K562 (cell line): ENCODE measurements at regions not wholly inside any gene's neighbourhood (a gene's known extent, or its start where the extent isn't known, plus 50 kb on each side); places are given as distances from the start of the nearest gene placed in this dataset.
"Not testable (repeated sequence)": the region's sequence is repeated elsewhere in the genome, so short reads cannot be mapped to it uniquely, and the experiment has no call there.

ENCODE experiments used
- ATAC-seq: fragments of 200-7000 bp; cut with Tn5 transposase; 3 replicates; pipeline ENCODE4 v1.9.1; 2020; ENCODE audit warnings: moderate library complexity
- BruUV-seq: library from RNA; stranded (reverse); fragments of 400-500 nt; replicated peaks from 2 replicates; lab custom pipeline; 2021; lab: Mats Ljungman, UMichigan
- CTCF ChIA-PET: fragments of 300-600 bp; formaldehyde crosslinking; extraction: SDS; loops from one replicate; lab custom pipeline; 2021; ENCODE audit warnings: low intra/inter-chr PET ratio; lab: Yijun Ruan, JAX
- POLR2A ChIA-PET: fragments of 300-600, 350-650 bp; sonication (Branson Sonifier 250); formaldehyde crosslinking; extraction: SDS; loops from one replicate; lab custom pipeline; 2021; ENCODE audit warnings: antibody characterized with exemption, inconsistent platforms; lab: Yijun Ruan, JAX
- DNase-seq, 4 experiments: peaks; one replicate each; pipeline versions ENCODE4 v3.0.0 to v3.0.0-alpha.2; 2011 to 2018; ENCODE audit warnings: low spot score in 3 of 4, mixed read lengths in 3 of 4; ENCODE audit errors: extremely low read depth in 1 of 4
- FAIRE-seq: peaks from 2 replicates; lab custom pipeline; 2011; peaks lifted over from hg19 to GRCh38; lab: Jason Lieb, UNC
- H2AFZ ChIP-seq: 2 replicates; pipeline ENCODE4 v1.6.0; 2011; ENCODE audit warnings: low read depth, low read length, control low read depth, inconsistent platforms
- H3K27ac ChIP-seq: fragments of 200-600 bp; 3 replicates; pipeline ENCODE4 v1.8.0; 2011; ENCODE audit warnings: low read depth, mild to moderate bottlenecking, control low read depth, inconsistent platforms, low read length, moderate library complexity, mixed read lengths; ENCODE audit errors: extremely low read depth
- H3K27me3 ChIP-seq, 2 experiments: fragments of 300-600 bp in 1 of 2; 2 replicates in 1 of 2; 3 replicates in 1 of 2; pipeline versions ENCODE4 v1.6.0 to v1.8.0; 2011; ENCODE audit warnings: inconsistent platforms in 2 of 2, low read length in 2 of 2, mild to moderate bottlenecking in 1 of 2, mixed read lengths in 1 of 2, moderate library complexity in 1 of 2; ENCODE audit not compliant: control insufficient read depth in 2 of 2, insufficient read depth in 2 of 2
- H3K36me3 ChIP-seq: fragments of 300-600 bp; 3 replicates; pipeline ENCODE4 v1.8.0; 2011; ENCODE audit warnings: mild to moderate bottlenecking, low read length, inconsistent platforms; ENCODE audit not compliant: control insufficient read depth, insufficient read depth
- H3K4me1 ChIP-seq, 2 experiments: fragments of 200-600 bp in 1 of 2; replicated peaks in 1 of 2; 2 replicates in 1 of 2; 3 replicates in 1 of 2; pipeline versions ENCODE4 v1.5.1 to v1.8.0; 2011; ENCODE audit warnings: inconsistent platforms in 2 of 2, low read length in 2 of 2, mild to moderate bottlenecking in 1 of 2, mixed read lengths in 1 of 2, moderate library complexity in 1 of 2; ENCODE audit not compliant: control insufficient read depth in 2 of 2, insufficient read depth in 2 of 2
- H3K4me2 ChIP-seq: 2 replicates; pipeline ENCODE4 v1.6.1; 2011; ENCODE audit warnings: low read length, control low read depth, inconsistent platforms, mixed read lengths; ENCODE audit not compliant: insufficient read depth
- H3K4me3 ChIP-seq: fragments of 200-600 bp; sonication (generic), shearing (Covaris generic); 2 replicates; pipeline ENCODE4 v1.5.1; 2016; ENCODE audit warnings: control low read depth, inconsistent platforms
- H3K79me2 ChIP-seq: fragments of 200-600 bp; 3 replicates; pipeline ENCODE4 v1.8.0; 2011; ENCODE audit warnings: low read length, inconsistent platforms; ENCODE audit not compliant: control insufficient read depth, insufficient read depth
- H3K9ac ChIP-seq, 2 experiments: 2 replicates each; pipeline versions ENCODE4 v1.6.0 to v1.6.1; 2011; ENCODE audit warnings: low read depth in 2 of 2, low read length in 2 of 2, control low read depth in 1 of 2, inconsistent platforms in 1 of 2, mild to moderate bottlenecking in 1 of 2, mixed read lengths in 1 of 2; ENCODE audit not compliant: insufficient read depth in 1 of 2
- H3K9me1 ChIP-seq: one replicate; pipeline ENCODE4 v1.6.0; 2011; ENCODE audit warnings: inconsistent platforms, mild to moderate bottlenecking, low read length, moderate library complexity; ENCODE audit not compliant: control insufficient read depth, insufficient read depth
- H3K9me3 ChIP-seq: replicated peaks from 2 replicates; pipeline ENCODE4 v1.5.1; 2011; ENCODE audit warnings: low read depth, low read length, inconsistent platforms; ENCODE audit not compliant: control insufficient read depth, insufficient read depth
- H4K20me1 ChIP-seq: replicated peaks from 2 replicates; pipeline ENCODE4 v1.6.1; 2011; ENCODE audit warnings: low read length, inconsistent platforms, mixed read lengths; ENCODE audit not compliant: control insufficient read depth, insufficient read depth
- TAF7 ChIP-seq: fragments of 450-650 bp; IDR thresholded peaks from 2 replicates; pipeline ENCODE4 v1.6.1; 2016; ENCODE audit warnings: missing genetic modification characterization, missing compliant biosample characterization
- WGBS: fragments of 100-300 bp; shearing (Covaris generic); methylation state at CpG from one replicate; pipeline ENCODE4 v1.1.6; 2016; ENCODE audit warnings: low coverage, mixed read lengths; ENCODE audit not compliant: insufficient coverage; ENCODE audit errors: missing lambda C conversion rate; 5-methylcytosine and 5-hydroxymethylcytosine counted together
- in situ Hi-C: fragments of 300-500 bp; cut with MboI; formaldehyde crosslinking; loops from 4 replicates; pipeline ENCODE4 v1.15.0; 2018; ENCODE audit warnings: inconsistent platforms, mixed read lengths
- intact Hi-C: fragments of 100-400 bp; cut with micrococcal nuclease; formaldehyde crosslinking; loops from 2 replicates; pipeline ENCODE4 v1.14.2; 2022

GRCh38 chr1:88341447-88341846 is 342.6 kb upstream of the PKN2 start:
- Histone ChIP-seq H3K9me1 (no peaks in the 10 kb centered on the region), H3K36me3 (no peaks in the 10 kb centered on the region), H3K9ac (no peak overlapping the region), H3K9me3 (no peaks in the 10 kb centered on the region), H3K27ac (no peak overlapping the region), H2AFZ (no peak overlapping the region), H3K27me3 (no peaks in the 10 kb centered on the region), H4K20me1 (no peaks in the 10 kb centered on the region), H3K4me3 (no peak overlapping the region), H3K79me2 (no peaks in the 10 kb centered on the region), H3K4me2 (no peak overlapping the region), H3K4me1 (no peaks in the 10 kb centered on the region)
- intact Hi-C loops (no loop called here), in situ Hi-C loops (loop anchor here (25.0 kb wide), 1 partner anchor 521 kb away; no protein-coding TSS in a partner anchor)
- ATAC-seq: no peak
- no peak for DNase-seq
- ChIA-PET POLR2A (no interaction called here), CTCF (no interaction called here)
- no peak for TF ChIP-seq TAF7 (tag)
- no TSS peak for BruUV-seq
- no peak for FAIRE-seq
- WGBS: 0% methylated on average over 5 of the region's 5 CpGs

GRCh38 chr1:88342081-88342480 is 342.0 kb upstream of the PKN2 start:
- in situ Hi-C loops: loop anchor here (25.0 kb wide), 1 partner anchor 520 kb away; no protein-coding TSS in a partner anchor
- H4K20me1 ChIP-seq, CTCF ChIA-PET, DNase-seq, BruUV-seq, H3K4me2 ChIP-seq, H3K4me1 ChIP-seq, intact Hi-C loops, H3K9ac ChIP-seq, H3K27me3 ChIP-seq, H2AFZ ChIP-seq, ATAC-seq, H3K4me3 ChIP-seq, FAIRE-seq, POLR2A ChIA-PET, H3K27ac ChIP-seq, H3K9me1 ChIP-seq, H3K79me2 ChIP-seq, H3K9me3 ChIP-seq, H3K36me3 ChIP-seq: not testable (repeated sequence)
- no CpG with 5 or more reads among the region's 16 CpGs for WGBS
